ENCODE measurements at regions not wholly inside any gene's neighbourhood (a gene's known extent, or its start where the extent isn't known, plus 50 kb on each side); places are given as distances from the start of the nearest gene placed in this dataset.
"Not testable (repeated sequence)": the region's sequence is repeated elsewhere in the genome, so short reads cannot be mapped to it uniquely, and the experiment has no call there.

DNA sequence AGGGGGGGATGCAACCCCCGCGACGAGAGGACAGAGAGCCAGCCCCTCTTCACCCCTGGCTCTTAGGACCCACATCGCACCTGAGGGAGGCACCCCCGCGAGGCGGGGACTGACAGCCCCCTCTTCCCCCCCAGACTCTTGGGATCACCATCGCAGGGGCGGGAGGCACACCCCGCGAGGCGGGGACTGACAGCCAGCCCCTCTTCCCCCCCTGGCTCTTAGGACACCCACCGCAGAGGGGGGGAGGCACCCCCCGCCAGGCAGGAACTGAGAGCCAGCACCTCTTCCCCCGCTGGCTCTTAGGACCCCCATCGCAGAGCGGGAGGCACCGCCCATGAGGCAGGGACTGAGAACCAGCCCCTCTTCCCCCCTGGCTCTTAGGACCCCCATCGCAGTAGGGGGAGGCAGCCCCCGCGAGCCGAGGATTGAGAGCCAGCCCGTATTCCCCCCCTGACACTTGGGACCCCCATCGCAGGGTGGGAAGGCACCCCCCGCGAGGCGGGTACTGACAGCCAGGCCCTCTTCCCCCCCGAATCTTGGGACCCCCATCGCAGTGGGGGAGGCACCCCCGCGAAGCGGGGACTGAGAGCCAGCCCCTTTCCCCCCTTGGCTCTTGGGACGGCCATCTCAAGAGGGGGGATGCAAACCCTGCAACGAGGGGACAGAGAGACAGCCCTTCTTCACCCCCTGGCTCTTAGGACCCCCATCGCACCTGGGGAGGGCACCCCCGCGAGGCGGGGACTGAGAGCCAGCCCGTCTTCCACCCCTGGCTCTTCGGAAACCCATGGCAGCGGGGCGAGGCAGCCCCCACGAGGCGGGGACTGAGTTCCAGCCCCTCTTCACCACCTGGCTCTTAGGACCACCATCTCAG, 2425.1 kb upstream of the PCDH20 start:
- DNase-seq (ENCODE audit: low spot score) = no peak

DNA sequence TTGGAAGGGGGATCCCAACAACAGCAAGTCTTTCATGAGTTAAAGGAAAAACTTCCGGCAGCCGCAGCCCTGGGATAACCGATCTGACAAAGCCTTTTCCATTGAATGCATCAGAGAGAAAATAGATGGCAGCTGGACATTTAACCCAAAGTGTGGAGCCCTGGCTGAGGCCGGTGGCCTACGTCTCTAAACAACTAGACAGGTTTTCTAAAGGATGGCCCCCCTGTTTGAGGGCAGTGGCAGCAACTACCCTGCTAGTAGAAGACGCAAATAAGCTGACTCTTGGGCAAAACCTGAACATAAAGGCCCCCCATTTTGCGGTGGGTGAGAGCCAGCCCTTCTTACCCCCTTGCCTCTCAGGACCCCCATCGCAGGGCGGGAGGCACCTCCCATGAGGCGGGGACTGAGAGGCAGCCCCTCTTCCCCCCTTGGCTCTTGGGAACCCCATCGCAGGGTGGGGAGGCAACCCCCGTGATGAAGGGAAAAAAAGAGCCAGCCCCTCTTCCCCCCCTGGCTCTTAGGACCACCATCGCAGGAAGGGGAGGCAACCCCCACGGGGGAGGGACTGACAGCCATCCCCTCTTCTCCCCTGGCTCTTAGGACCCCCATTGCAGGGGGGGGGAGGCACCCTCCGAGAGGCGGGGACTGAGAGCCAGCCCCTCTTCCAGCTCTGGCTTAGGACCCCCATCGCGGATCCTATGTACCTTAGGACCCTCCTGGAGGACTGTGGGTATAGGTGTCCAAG, 2422.9 kb upstream of the PCDH20 start:
- no peak for DNase-seq (ENCODE audit: low spot score)

DNA sequence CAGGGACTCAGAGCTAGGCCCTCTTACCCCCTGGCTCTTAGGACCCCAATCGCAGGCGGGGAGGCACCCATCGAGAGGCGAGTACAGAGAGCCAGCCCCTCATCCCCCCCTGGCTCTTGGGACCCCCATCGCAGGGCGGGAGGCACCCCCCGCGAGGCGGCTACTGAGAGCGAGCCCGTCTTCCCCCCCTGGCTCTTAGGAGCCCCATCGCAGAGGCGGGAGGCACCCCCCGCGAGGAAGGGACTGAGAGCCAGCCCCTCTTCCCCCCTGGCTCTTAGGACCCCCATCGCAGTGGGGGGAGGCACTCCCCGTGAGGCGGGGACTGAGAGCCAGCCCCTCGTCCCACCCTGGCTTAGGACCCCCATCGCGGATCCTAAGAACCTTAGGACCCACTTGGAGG, 2422.1 kb upstream of the PCDH20 start:
- DNase-seq (ENCODE audit: low spot score) = not testable (repeated sequence)

DNA sequence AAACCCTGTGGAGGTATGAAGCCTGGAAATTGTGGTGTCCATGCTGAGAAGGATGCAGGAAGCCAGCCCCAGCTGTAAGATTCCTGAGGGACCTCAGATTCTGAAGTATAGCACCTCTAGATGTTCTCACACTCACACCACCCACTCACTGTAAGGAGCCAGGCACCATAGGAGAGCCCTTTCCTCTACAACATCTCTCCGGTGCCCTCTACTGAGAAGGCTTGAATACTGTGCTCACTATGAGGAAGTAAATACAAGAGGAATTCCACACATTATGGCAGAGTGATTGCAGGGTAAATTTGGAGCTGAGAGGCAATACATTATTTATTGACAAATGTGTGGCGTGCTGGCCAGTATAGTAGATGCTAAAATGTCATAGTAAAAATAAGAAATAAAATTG, 2414.0 kb upstream of the PCDH20 start:
- DNase-seq (ENCODE audit: low spot score) = not testable (repeated sequence)

DNA sequence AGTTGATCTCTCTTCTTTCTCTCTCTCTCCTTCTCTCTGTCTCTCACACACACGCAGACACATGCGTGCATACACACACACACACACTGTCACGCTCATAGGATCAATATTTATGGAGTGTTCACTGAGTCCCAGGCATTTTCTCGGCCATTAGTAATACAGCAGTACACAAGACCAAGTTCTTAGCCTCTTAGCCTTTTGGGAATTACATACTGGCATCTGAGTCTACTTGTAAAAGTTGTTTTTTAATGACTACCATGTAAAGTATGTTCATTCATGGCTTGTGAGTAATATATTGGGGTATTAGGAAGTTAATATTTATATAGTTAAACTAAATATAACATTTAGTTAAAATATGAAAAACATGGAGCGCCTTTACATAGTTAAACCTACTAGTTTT, 2406.1 kb upstream of the PCDH20 start:
- DNase-seq (ENCODE audit: low spot score) = not testable (repeated sequence)

DNA sequence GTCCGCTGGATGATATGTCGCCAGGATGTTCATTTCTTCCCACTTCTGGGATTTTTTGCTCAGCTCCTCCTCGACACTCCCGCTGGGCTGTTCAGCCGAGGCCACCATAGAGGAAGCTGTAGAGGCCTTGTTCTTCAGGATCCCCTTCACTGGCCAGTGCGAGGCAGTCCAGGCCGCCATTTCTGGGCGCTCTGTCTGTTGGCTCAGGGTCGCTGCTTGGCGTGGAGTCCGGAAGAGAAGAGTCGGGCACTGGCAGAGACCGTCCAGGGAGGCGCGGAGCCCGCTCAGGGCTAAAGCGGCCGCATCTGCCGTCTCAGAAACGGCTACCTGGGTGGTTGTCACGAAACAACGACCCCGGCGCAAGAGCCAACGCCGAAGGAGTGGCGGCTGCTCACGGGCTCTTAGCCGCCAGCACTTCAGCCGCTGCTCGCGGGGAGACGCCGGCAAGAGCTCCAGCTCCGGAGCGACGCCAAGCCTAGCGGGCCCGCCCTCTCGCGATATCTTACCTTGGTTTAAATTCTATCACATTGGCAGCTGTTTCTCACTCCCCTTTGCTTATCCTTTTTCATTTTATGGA, 2395.9 kb upstream of the PCDH20 start:
- DNase-seq (ENCODE audit: low spot score) = not testable (repeated sequence)

DNA sequence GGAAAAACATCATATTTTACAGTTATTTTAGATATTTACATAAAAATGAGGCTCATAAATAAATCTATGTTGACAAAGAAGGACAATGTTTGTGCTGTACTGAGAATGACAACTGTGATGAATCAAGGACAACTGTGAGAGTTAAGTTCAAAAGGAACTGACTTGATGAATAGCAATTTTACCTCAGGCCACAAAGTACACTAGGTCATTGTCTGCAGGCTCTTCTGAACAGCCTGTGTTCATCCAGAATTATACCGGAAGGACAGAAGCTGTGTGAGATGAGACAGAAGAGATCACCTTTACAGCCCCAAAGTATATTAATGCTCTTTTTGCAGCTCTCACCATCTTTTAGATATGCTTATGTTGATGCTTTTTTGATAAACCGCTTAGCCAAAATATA, 2375.5 kb upstream of the PCDH20 start:
- DNase-seq (ENCODE audit: low spot score) = not testable (repeated sequence)

DNA sequence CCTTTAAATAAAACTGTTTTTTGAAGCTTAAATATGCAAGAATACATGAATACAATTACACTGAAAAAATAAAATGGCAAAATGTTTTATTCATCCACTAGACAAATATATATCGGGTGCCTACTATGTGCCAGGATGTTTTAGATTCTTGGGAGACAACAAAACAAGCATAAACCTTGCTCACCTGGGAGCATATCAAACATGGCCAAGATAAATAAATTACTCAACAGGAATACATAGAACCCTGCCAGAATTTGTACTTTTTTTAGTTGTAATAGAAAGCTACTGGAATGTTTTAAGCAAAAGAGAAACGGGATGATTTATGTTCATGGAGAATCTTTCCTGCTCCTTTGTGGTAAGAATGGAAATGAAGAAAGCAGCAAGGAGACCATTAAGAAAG, 2358.5 kb upstream of the PCDH20 start:
- no peak for DNase-seq (ENCODE audit: low spot score)

DNA sequence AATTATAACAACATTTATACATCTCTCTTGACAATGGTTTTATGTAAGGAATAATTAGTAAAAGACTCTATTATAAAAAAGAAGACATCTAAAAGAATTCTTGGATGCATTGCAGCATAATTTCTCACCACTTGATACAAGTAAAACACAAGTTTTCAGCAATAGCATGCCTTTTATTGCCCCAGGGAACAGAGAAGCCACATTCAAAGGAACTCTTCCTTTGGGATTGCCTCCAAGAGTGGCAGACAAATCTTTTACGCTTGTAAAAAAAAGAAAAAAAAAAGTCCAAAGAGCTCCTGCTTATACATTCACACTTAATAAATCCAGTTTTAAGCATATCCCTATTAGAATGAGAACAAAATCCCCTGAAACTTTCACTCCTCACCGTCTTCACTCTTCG, 2357.8 kb upstream of the PCDH20 start:
- no peak for DNase-seq (ENCODE audit: low spot score)

DNA sequence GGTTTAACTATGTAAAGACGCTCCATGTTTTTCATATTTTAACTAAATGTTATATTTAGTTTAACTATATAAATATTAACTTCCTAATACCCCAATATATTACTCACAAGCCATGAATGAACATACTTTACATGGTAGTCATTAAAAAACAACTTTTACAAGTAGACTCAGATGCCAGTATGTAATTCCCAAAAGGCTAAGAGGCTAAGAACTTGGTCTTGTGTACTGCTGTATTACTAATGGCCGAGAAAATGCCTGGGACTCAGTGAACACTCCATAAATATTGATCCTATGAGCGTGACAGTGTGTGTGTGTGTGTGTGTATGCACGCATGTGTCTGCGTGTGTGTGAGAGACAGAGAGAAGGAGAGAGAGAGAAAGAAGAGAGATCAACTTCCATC, 2342.0 kb upstream of the PCDH20 start:
- not testable (repeated sequence) for DNase-seq (ENCODE audit: low spot score)

DNA sequence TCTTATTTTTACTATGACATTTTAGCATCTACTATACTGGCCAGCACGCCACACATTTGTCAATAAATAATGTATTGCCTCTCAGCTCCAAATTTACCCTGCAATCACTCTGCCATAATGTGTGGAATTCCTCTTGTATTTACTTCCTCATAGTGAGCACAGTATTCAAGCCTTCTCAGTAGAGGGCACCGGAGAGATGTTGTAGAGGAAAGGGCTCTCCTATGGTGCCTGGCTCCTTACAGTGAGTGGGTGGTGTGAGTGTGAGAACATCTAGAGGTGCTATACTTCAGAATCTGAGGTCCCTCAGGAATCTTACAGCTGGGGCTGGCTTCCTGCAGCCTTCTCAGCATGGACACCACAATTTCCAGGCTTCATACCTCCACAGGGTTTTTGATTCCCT, 2334.2 kb upstream of the PCDH20 start:
- not testable (repeated sequence) for DNase-seq (ENCODE audit: low spot score)

DNA sequence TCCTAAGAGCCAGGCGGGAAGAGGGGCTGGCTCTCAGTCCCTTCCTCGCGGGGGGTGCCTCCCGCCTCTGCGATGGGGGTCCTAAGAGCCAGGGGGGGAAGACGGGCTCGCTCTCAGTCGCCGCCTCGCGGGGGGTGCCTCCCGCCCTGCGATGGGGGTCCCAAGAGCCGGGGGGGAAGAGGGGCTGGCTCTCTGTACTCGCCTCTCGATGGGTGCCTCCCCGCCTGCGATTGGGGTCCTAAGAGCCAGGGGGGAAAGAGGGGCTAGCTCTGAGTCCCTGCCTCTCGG, 2326.1 kb upstream of the PCDH20 start:
- not testable (repeated sequence) for DNase-seq (ENCODE audit: low spot score)

DNA sequence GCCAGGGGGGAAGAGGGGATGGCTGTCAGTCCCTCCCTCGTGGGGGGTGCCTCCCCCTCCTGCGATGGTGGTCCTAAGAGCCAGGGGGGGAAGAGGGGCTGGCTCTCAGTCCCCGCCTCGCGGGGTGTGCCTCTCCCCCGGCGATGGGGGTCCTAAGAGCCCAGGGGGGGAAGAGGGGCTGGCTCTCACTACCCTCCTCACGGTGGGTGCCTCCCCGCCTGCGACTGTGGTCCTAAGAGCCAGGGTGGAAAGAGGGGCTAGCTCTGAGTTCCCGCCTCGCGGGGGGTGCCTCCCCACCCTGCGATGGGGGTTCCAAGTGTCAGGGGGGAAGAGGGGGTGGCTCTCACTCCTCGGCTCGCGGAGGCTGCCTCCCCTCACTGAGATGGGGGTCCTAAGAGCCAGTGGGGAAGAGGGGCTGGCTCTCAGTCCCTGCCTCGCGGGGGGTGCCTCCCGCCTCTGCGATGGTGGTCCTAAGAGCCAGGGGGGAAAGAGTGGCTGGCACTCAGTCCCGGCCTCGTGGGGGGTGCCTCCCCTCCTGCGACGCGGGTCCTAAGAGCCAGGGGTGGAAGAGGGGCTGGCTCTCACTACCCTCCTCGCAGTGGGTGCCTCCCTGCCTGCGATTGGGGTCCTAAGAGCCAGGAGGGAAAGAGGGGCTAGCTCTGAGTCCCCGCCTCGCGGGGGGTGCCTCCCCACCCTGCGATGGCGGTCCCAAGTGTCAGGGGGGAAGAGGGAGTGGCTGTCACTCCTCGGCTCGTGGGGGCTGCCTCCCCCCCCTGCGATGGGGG, 2325.6 kb upstream of the PCDH20 start:
- no peak for DNase-seq (ENCODE audit: low spot score)

DNA sequence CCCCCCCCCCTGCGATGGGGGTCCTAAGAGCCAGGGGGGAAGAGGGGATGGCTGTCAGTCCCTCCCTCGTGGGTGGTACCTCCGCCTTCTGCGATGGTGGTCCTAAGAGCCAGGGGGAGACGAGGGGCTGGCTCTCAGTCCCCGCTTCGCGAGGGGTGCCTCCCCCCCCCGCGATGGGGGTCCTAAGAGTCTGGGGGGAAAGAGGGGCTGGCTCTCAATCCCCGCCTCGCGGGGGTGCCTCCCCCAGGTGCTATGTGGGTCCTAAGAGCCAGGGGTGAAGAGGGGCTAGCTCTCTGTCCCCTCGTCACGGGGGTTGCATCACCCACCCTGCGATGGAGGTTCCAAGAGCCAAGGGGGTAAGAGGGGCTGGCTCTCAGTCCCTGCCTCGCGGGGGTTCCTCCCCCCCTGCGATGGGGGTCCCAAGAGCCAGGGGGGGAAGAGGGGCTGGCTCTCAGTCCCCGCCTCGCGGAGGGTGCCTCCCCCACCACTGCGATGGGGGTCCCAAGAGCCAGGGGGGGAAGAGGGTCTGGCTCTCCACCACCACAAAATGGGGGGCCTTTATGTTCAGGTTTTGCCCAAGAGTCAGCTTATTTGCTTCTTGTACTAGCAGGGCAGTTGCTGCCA, 2323.6 kb upstream of the PCDH20 start:
- not testable (repeated sequence) for DNase-seq (ENCODE audit: low spot score)

DNA sequence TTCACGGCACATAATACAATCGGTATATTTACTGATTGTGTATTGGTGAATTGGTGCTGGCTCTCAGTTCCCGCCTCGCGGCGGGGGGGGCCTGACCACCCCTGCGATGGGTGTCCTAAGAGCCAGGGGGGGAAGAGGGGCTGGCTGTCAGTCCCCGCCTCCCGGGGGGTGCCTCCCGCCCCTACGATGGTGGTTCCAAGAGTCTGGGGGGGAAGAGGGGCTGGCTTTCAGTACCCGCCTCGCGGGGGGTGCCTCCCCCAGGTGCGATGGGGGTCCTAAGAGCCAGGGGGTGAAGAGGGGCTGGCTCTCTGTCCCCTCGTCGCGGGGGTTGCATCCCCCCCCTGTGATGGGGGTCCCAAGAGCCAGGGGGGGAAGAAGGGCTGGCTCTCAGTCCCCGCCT, 2321.8 kb upstream of the PCDH20 start:
- no peak for DNase-seq (ENCODE audit: low spot score)

DNA sequence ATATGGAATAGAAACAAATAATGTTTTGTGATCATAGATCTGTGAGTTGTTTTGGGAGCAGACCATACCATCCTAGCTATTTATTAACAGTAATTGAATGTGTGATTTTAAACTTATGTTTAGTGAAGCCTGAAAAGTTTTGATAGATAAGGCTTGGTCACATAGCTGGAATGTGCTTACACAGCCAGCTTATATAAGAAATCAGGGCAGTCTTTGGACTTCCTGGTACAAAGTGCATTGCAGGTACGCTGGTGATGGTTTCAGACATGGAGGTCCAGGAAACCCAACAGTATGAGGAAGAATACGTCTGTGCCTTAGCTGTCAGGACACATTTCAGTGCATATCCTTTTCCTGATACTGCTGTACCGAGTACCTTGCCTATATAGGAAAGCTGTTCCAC, 2316.2 kb upstream of the PCDH20 start:
- DNase-seq (ENCODE audit: low spot score) = no peak

DNA sequence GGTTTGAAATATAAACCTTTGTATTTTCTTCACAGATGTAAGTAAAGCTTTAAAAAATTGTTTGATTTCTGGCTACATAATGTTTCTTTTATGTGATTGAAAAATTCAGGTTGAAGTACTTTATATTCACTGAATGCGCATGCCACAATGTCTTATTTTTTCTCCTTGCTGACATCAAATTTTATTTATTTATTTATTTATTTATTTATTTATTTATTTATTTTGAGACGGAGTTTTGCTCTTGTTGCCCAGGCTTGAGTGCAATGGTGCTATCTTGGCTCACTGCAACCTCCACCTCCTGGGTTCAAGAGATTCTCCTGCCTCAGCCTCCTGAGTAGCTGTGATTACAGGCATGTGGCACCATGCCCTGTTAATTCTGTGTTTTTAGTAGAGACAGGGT, 2296.5 kb upstream of the PCDH20 start:
- not testable (repeated sequence) for DNase-seq (ENCODE audit: low spot score)

DNA sequence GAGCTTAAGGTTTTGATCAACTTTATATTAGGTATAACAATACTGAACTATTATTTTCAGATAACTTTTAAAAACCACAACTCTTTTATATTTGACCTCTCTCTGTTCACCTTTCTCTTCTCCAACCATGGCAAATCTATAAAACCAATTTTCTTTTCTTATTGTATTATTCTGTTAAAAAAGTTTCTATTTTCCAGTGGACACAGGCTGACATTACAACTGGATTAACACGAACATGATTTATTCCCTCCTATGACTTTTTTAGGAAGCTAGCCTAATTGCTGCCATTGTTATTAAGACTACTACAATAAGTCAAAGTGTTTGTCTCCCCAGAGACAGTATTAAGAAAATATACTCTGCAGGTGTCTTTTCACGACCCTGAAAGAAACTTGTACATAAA, 2291.1 kb upstream of the PCDH20 start:
- DNase-seq (ENCODE audit: low spot score) = no peak

DNA sequence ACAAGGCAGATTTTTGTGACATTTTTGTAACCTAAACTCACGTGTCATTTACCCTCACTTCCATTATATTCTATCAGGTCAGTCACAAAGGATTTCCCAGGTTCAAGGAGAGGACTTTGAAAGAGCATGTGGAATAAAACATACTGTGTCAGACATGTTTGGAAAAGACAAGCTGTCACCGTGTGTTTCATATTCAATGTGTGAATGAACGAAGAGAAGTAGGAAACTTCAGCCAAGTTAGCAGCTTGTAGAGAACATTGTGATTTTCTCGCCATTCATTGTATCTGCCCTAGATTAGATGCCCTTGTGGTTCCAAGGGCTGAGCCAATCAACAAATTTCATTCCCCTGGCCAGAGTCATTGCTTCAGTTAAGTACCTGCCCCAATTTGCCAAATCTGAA, 2288.9 kb upstream of the PCDH20 start:
- DNase-seq (ENCODE audit: low spot score) = no peak

DNA sequence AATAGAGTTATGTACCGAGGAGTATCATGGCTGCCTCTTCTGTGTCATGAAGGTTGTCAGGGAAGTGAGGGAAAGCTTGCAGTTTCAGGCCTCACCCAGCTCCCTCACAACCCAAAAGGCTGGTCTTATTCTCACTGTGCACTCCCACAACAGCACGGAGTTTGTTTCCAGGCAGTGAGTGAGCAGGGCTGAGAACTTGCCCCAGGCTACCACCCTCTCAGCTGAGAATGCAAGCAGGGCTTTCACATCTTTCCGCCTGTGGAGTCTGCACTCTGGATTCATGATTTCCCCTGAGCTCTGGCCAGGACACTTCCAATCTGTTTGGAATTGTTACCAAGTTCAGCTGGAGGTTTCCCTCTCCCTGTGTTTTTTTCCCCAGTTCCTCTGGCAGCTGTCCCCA, 2284.7 kb upstream of the PCDH20 start:
- no peak for DNase-seq (ENCODE audit: low spot score)

DNA sequence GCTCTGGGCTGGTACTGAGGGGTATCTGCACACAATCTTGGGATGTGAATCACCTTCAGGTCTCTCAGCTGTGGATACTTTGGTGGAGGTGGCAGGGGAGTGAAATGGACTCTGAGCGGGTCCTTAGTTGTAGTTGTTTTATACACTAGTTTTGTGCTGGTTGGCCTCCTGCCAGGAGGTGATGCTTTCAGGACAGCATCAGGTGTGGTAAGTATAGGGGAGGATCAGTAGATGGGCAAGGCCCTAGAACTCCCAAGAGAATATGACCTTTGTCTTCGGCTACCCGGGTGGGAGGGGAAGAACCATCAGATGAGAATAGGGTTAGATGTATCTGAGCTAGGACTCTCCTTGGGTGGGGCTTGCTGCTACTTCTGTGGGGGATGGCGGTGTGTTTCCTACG, 2284.3 kb upstream of the PCDH20 start:
- DNase-seq (ENCODE audit: low spot score) = no peak

DNA sequence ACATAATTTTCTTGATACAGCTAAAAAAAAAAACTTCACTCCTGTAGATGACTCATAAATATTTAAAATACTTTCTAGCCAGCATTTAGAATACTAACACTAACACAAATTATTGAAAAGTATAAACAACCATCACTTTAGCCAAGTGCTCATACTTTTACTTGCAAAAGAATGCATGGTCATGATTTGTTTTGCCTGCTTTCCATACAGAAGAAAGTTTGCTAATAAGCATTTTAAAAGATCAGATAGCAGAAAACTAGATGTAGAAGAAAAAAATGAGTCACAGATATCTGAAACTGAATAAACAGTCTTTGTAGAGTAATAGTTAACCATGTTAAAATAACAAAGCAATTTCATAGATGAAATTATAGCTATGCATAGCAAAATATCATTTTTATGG, 2280.4 kb upstream of the PCDH20 start:
- DNase-seq (ENCODE audit: low spot score) = no peak
